ENCODE measurements at regions not wholly inside any gene's neighbourhood (a gene's known extent, or its start where the extent isn't known, plus 50 kb on each side); places are given as distances from the start of the nearest gene placed in this dataset.
"Not testable (repeated sequence)": the region's sequence is repeated elsewhere in the genome, so short reads cannot be mapped to it uniquely, and the experiment has no call there.

GRCh38 chr2:215722986-215723630 is 287.2 kb upstream of the FN1 start:
- no peaks in the 10 kb centered on the region for H3K9me3 ChIP-seq
- no peaks in the 10 kb centered on the region for H3K36me3 ChIP-seq
- DNase-seq (ENCODE audit: low spot score), result no peak
- H3K27ac ChIP-seq, result no peak overlapping the region
- no peak overlapping the region for H3K4me3 ChIP-seq
- 41% methylated on average over 2 of the region's 2 CpGs for WGBS
- TF ChIP-seq POLR2AphosphoS5 (IDR thresholded peaks at IDR 0.05) (no peak), POLR2A (IDR thresholded peaks at IDR 0.05) (no peak)
- TF ChIP-seq, protein P1, sequence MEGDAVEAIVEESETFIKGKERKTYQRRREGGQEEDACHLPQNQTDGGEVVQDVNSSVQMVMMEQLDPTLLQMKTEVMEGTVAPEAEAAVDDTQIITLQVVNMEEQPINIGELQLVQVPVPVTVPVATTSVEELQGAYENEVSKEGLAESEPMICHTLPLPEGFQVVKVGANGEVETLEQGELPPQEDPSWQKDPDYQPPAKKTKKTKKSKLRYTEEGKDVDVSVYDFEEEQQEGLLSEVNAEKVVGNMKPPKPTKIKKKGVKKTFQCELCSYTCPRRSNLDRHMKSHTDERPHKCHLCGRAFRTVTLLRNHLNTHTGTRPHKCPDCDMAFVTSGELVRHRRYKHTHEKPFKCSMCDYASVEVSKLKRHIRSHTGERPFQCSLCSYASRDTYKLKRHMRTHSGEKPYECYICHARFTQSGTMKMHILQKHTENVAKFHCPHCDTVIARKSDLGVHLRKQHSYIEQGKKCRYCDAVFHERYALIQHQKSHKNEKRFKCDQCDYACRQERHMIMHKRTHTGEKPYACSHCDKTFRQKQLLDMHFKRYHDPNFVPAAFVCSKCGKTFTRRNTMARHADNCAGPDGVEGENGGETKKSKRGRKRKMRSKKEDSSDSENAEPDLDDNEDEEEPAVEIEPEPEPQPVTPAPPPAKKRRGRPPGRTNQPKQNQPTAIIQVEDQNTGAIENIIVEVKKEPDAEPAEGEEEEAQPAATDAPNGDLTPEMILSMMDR (IDR thresholded peaks at IDR 0.05), result no peak
- no peaks in the 10 kb centered on the region for H3K27me3 ChIP-seq (replicated peaks; ENCODE audit: insufficient read depth)
- intact Hi-C loops (cut with DNase I), result no loop called here
- no peaks in the 10 kb centered on the region for H3K4me1 ChIP-seq (replicated peaks)

GRCh38 chr2:215722125-215722524 is 286.3 kb upstream of the FN1 start:
- TF ChIP-seq, protein P1 (IDR thresholded peaks at IDR 0.05), result no peak
- TF ChIP-seq POLR2A (IDR thresholded peaks at IDR 0.05) (no peak), POLR2AphosphoS5 (IDR thresholded peaks at IDR 0.05) (no peak)
- no peak overlapping the region for H3K27ac ChIP-seq
- no peak overlapping the region for H3K4me3 ChIP-seq
- no peaks in the 10 kb centered on the region for H3K4me1 ChIP-seq (replicated peaks)
- H3K27me3 ChIP-seq (replicated peaks; ENCODE audit: insufficient read depth), result no peaks in the 10 kb centered on the region
- DNase-seq (ENCODE audit: low spot score), result no peak
- intact Hi-C loops (cut with DNase I), result no loop called here
- H3K36me3 ChIP-seq, result no peaks in the 10 kb centered on the region
- no peaks in the 10 kb centered on the region for H3K9me3 ChIP-seq
- 86% methylated on average over 5 of the region's 5 CpGs for WGBS

- H3K36me3 ChIP-seq; H3K27ac ChIP-seq; H3K27me3 ChIP-seq (replicated peaks; ENCODE audit: insufficient read depth); DNase-seq (ENCODE audit: low spot score); H3K4me1 ChIP-seq (replicated peaks); H3K9me3 ChIP-seq; intact Hi-C loops (cut with DNase I); H3K4me3 ChIP-seq: not testable (repeated sequence)
- WGBS, result 85% methylated on average over 1 of the region's 1 CpG
Observed at GRCh38 chr2:215721515-215721914, 285.6 kb upstream of the FN1 start.

GRCh38 chr2:215718890-215719289 is 283.0 kb upstream of the FN1 start:
- no peak for DNase-seq (ENCODE audit: low spot score)
- 85% methylated on average over 3 of the region's 3 CpGs for WGBS

GRCh38 chr2:215718436-215718835 is 282.6 kb upstream of the FN1 start:
- no peak for DNase-seq (ENCODE audit: low spot score)
- Histone ChIP-seq H3K4me3 (no peak overlapping the region), H3K9me3 (no peaks in the 10 kb centered on the region), H3K4me1 (replicated peaks) (no peaks in the 10 kb centered on the region), H3K36me3 (no peaks in the 10 kb centered on the region), H3K27me3 (replicated peaks; ENCODE audit: insufficient read depth) (no peaks in the 10 kb centered on the region), H3K27ac (no peak overlapping the region)
- WGBS, result 43% methylated on average over 2 of the region's 2 CpGs
- TF ChIP-seq POLR2A (IDR thresholded peaks at IDR 0.05) (no peak), POLR2AphosphoS5 (IDR thresholded peaks at IDR 0.05) (no peak)
- TF ChIP-seq, protein P1 (IDR thresholded peaks at IDR 0.05), result no peak
- intact Hi-C loops (cut with DNase I), result no loop called here

More at GRCh38 chr2:215718890-215719289, 283.0 kb upstream of the FN1 start:
- no peaks in the 10 kb centered on the region for H3K36me3 ChIP-seq
- no peaks in the 10 kb centered on the region for H3K4me1 ChIP-seq (replicated peaks)
- H3K4me3 ChIP-seq, result no peak overlapping the region
- no peaks in the 10 kb centered on the region for H3K9me3 ChIP-seq
- TF ChIP-seq POLR2A (IDR thresholded peaks at IDR 0.05) (no peak), POLR2AphosphoS5 (IDR thresholded peaks at IDR 0.05) (no peak)
- TF ChIP-seq, protein P1 (IDR thresholded peaks at IDR 0.05), result no peak
- intact Hi-C loops (cut with DNase I), result no loop called here
- H3K27ac ChIP-seq, result no peak overlapping the region
- H3K27me3 ChIP-seq (replicated peaks; ENCODE audit: insufficient read depth), result no peaks in the 10 kb centered on the region
